Naive thymus-derived CD8-positive, alpha-beta T cell (primary cell): ENCODE measurements at regions not wholly inside any gene's neighbourhood (a gene's known extent, or its start where the extent isn't known, plus 50 kb on each side); places are given as distances from the start of the nearest gene placed in this dataset.
"Not testable (repeated sequence)": the region's sequence is repeated elsewhere in the genome, so short reads cannot be mapped to it uniquely, and the experiment has no call there.

Experiments used
- ATAC-seq, 2 donors: fragments of 150-1000 bp; cut with Tn5 transposase in 1 of 2; sonication (Bioruptor Pico), chemical (Tn5 transposase) in 1 of 2; 1 replicate in 1 of 2; 2 replicates in 1 of 2; pipeline ENCODE4 v1.10.0; 2021; ENCODE audit warnings: mild to moderate bottlenecking in 2 of 2, moderate library complexity in 2 of 2
- POLR2A ChIA-PET: fragments of 350-600 bp; sonication (Branson Sonifier 250); formaldehyde crosslinking; loops from one replicate; lab custom pipeline; 2021; ENCODE audit warnings: antibody characterized with exemption; lab: Charles Lee
- DNase-seq, 10 donors: peaks; one replicate each; pipeline versions ENCODE4 v3.0.0 to v3.0.0-alpha.2; 2020 to 2022
- H3K27ac Mint-ChIP-seq, 10 donors: one replicate each; pipeline ENCODE4 v1.8.0; 2020 to 2022; ENCODE audit warnings: mild to moderate bottlenecking in 10 of 10, mixed read lengths in 10 of 10, moderate library complexity in 4 of 10, inconsistent platforms in 1 of 10
- H3K27me3 Mint-ChIP-seq, 5 donors: one replicate each; pipeline ENCODE4 v1.8.0; 2021 to 2022; ENCODE audit warnings: mixed read lengths in 5 of 5
- H3K36me3 Mint-ChIP-seq, 3 donors: one replicate each; pipeline ENCODE4 v1.8.0; 2020 to 2022; ENCODE audit warnings: mixed read lengths in 3 of 3, mild to moderate bottlenecking in 2 of 3, inconsistent platforms in 1 of 3
- H3K4me1 Mint-ChIP-seq, 4 donors: one replicate each; pipeline ENCODE4 v1.8.0; 2021 to 2022; ENCODE audit warnings: mixed read lengths in 4 of 4
- H3K4me3 Mint-ChIP-seq, 10 donors: one replicate each; pipeline ENCODE4 v1.8.0; 2020 to 2022; ENCODE audit warnings: mild to moderate bottlenecking in 10 of 10, mixed read lengths in 10 of 10, moderate library complexity in 6 of 10, inconsistent platforms in 1 of 10
- H3K9me3 Mint-ChIP-seq, 9 donors: one replicate each; pipeline ENCODE4 v1.8.0; 2020 to 2022; ENCODE audit warnings: mixed read lengths in 9 of 9, mild to moderate bottlenecking in 3 of 9, inconsistent platforms in 1 of 9, moderate library complexity in 1 of 9

DNA sequence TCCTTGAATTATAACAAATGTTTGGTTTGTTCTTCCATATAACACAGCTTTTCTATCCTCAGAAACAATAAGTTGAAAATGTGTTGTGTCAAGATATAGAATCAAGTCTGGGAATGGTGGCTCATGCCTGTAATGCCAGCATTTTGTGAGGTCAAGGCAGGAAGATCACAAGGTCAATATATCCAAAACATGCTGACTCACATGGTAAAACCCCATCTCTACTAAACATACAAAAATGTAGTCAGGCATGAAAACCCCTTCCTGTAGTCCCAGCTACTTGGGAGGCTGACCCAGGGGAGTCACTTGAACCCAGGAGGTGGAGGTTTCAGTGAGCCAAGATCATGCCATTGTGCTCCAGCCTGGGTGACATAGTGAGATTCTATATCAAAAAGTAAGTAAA is 934.2 kb upstream of the AMELY start:
- Mint-ChIP-seq H3K4me3 (no peak overlapping the region), H3K9me3 (no peaks in the 10 kb centered on the region), H3K27me3 (peaks cover 5 to 24% (median 11%) of the 10 kb centered on the region in 5 donors), H3K27ac (no peak overlapping the region), H3K4me1 (no peaks in the 10 kb centered on the region), H3K36me3 (no peaks in the 10 kb centered on the region)
- POLR2A ChIA-PET = no interaction called here
- ATAC-seq = no peak
- no peak for DNase-seq

DNA sequence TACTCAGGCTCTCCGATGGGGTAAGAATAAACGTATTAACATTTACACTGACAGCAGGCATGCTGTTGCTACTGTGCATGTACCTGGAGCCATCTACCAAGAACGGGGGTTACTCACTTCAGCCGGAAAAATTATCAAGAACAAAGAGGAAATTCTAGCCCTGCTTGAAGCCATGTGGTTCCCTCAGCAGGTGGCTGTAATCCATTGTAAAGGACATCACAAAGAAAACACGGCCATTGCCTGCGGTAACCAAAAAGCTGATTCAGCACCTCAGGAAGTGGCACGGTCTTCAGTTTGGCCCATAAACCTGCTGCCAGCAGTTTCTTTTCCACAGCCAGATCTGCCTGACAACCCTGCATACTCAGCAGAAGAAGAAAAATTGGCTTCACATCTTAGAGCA is 925.5 kb upstream of the AMELY start:
- Mint-ChIP-seq H3K9me3 (no peaks in the 10 kb centered on the region), H3K4me3 (no peak overlapping the region), H3K27me3 (peaks cover 4 to 18% (median 8%) of the 10 kb centered on the region in 5 donors), H3K27ac (no peak overlapping the region), H3K4me1 (peaks cover 0 to 2% (median 0%) of the 10 kb centered on the region in 4 donors), H3K36me3 (no peaks in the 10 kb centered on the region)
- no peak for ATAC-seq
- no peak for DNase-seq
- POLR2A ChIA-PET = no interaction called here

DNA sequence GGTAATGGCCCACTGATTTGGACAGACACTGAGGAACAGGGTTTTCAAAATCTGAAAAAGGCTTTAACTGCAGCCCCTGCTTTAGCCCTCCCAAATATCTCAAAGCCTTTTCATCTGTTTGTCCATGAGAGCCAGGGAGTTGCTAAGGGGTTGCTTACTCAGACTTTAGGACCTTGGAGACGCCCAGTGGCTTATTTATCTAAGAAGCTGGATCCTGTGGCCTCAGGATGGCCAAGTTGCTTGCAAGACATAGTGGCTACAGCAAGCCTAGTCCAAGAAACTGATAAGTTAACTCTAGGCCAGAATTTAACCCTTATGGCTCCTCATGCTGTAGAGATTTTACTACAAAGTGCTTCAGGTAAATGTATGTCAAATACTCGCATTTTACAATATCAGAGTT is 924.8 kb upstream of the AMELY start:
- Mint-ChIP-seq H3K4me1 (peaks cover 0 to 2% (median 0%) of the 10 kb centered on the region in 4 donors), H3K4me3 (no peak overlapping the region), H3K27ac (no peak overlapping the region), H3K27me3 (peaks cover 2 to 12% (median 3%) of the 10 kb centered on the region in 5 donors), H3K36me3 (no peaks in the 10 kb centered on the region), H3K9me3 (no peaks in the 10 kb centered on the region)
- no peak for DNase-seq
- ATAC-seq = no peak
- POLR2A ChIA-PET = no interaction called here

DNA sequence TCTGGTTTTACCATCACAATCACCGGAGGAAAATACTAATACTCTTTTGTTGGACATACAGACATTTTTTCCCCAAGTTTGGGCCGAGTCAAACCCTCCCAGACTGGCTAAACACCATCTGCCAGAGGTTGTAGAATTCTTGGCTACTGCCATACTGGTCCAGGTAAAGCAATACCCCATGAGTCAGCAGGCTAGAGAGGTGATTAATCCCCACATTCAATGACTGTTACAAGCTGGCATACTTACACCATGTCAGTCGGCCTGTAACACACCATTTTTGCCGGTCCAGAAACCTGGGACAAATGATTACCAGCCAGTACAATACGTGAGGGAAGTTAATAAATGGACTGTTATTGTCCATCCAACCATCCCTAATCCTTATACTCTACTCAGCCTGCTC is 923.9 kb upstream of the AMELY start:
- ATAC-seq (no peak), DNase-seq (no peak)
- POLR2A ChIA-PET = no interaction called here
- peaks cover 0 to 10% (median 2%) of the 10 kb centered on the region in 5 donors for H3K27me3 Mint-ChIP-seq
- H3K36me3 Mint-ChIP-seq = no peaks in the 10 kb centered on the region
- no peak overlapping the region for H3K4me3 Mint-ChIP-seq
- no peak overlapping the region for H3K27ac Mint-ChIP-seq
- H3K9me3 Mint-ChIP-seq = no peaks in the 10 kb centered on the region
- peaks cover 0 to 2% (median 0%) of the 10 kb centered on the region in 4 donors for H3K4me1 Mint-ChIP-seq

DNA sequence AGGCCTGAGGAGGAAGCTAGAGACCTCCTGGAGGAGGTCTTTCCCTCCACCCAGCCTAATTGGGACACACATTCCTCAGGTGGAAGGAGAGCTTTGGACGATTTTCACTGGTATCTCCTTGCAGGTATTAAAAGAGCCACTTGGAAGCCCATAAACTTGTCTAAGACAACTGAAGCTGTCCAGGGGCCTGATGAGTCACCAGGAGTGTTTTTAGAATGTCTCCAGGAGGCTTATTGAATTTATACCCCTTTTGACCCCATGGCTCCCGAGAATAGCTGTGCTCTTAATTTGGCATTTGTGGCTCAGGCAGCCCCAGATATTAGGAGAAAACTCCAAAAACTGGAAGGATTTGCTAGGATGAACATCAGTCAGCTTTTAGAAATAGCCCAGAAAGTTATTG is 922.7 kb upstream of the AMELY start:
- Mint-ChIP-seq H3K27ac (no peak overlapping the region), H3K4me3 (no peak overlapping the region), H3K36me3 (no peaks in the 10 kb centered on the region), H3K9me3 (no peaks in the 10 kb centered on the region), H3K27me3 (peaks cover 0 to 7% (median 2%) of the 10 kb centered on the region in 5 donors), H3K4me1 (peaks cover 0 to 2% (median 0%) of the 10 kb centered on the region in 4 donors)
- DNase-seq = no peak
- POLR2A ChIA-PET = no interaction called here
- no peak for ATAC-seq

DNA sequence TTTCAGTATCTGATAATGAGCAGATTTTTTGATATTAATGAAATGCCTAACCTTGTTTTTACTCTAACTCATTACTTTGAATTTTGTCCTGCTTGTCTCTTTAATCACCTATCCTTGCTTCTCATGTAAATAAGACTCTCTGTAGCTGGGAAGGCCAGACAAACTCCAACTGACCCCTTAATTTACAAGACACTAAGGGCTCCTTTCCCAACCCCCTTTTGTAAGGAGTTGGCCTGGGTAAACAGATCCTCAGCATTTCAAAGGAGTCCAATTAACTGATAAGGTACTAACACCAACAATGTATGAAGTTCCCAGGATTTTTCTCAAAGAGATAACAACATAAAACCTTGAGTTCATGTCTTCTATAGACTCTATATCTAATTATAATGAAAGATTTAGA is 919.3 kb upstream of the AMELY start:
- H3K27ac Mint-ChIP-seq, H3K4me3 Mint-ChIP-seq, DNase-seq, H3K27me3 Mint-ChIP-seq, POLR2A ChIA-PET, H3K9me3 Mint-ChIP-seq, ATAC-seq, H3K4me1 Mint-ChIP-seq, H3K36me3 Mint-ChIP-seq: not testable (repeated sequence)

DNA sequence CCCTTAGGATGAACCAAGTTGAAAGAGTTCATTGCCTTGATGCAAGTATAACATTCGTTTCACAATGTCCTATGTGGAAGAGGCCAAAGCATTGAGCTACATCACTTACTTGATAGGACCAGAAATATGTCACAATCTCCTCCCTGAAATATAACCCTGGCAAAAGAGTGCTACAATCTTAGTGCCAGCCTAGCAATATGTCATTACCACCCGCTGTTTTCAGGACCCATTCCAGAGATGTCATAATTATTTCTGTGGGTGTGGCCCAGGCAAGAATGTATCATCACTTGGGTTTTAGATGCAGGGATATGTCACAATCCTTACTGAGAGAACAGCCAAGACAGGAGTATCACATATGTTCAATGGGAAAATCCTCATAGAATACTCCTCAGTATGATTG is 915.0 kb upstream of the AMELY start:
- no peak for DNase-seq
- Mint-ChIP-seq H3K27ac (no peak overlapping the region), H3K27me3 (no peaks in the 10 kb centered on the region), H3K9me3 (peaks cover 0 to 2% (median 0%) of the 10 kb centered on the region in 9 donors), H3K4me1 (no peaks in the 10 kb centered on the region), H3K4me3 (no peak overlapping the region), H3K36me3 (no peaks in the 10 kb centered on the region)
- no peak for ATAC-seq
- POLR2A ChIA-PET = no interaction called here

DNA sequence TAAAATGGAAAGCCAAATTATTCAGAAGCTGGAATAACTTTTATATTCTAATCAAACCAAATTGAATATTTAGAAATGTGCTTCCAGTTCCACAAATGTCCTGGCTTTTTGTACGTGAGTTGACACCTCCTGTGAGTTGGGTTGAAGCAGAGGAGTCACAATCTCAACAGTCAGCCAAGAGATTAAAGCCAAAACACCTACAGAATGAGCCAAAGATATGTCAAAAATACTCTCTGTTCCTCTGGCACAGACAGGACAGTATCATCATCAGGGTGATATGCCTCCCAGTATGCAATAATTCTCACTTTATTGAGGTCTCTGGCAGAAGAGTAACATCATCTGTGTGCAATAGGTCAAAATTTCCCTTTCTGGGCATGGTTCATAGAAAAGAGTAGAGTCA is 914.3 kb upstream of the AMELY start:
- Mint-ChIP-seq H3K27ac (no peak overlapping the region), H3K9me3 (peaks cover 0 to 2% (median 0%) of the 10 kb centered on the region in 9 donors), H3K4me3 (no peak overlapping the region), H3K4me1 (no peaks in the 10 kb centered on the region), H3K27me3 (no peaks in the 10 kb centered on the region), H3K36me3 (no peaks in the 10 kb centered on the region)
- POLR2A ChIA-PET = no interaction called here
- no peak for DNase-seq
- no peak for ATAC-seq

DNA sequence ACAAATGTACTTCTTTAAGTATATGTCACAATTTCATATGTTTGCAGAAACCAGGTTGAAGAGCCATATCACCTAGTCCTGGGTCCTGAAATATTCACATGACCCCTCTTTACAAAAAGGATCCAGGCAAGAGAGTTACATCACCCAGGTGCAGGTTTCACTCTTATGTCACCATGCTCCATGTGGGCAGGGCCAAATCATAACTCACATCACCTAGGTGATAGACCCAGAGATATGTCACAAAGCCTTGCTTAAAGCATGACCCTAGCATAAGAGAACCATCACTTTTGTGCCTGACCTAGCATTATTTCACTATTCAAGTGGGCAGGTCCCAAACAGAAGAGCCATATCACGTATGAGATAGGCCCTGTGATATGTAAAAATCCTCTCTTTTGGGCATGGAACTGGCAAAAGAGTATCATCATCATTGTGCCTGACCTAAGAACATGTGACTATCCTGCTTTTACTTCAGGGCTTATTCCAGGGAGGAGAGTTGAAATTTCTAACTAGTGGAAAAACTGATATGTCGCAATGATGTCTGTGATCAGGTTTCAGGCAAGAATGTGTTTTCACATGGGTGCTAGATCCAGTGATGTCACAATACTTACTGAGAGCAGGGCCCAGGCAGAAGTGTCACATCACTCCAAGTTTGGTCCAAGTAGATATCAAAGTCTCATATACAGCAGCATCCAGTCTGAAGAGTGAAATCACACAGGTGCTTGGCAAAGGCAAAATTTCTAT is 909.9 kb upstream of the AMELY start:
- no peak for DNase-seq
- Mint-ChIP-seq H3K4me3 (no peak overlapping the region), H3K27me3 (no peaks in the 10 kb centered on the region), H3K4me1 (no peaks in the 10 kb centered on the region), H3K27ac (no peak overlapping the region), H3K9me3 (peaks cover 0 to 2% (median 0%) of the 10 kb centered on the region in 9 donors), H3K36me3 (no peaks in the 10 kb centered on the region)
- no peak for ATAC-seq
- POLR2A ChIA-PET = no interaction called here

DNA sequence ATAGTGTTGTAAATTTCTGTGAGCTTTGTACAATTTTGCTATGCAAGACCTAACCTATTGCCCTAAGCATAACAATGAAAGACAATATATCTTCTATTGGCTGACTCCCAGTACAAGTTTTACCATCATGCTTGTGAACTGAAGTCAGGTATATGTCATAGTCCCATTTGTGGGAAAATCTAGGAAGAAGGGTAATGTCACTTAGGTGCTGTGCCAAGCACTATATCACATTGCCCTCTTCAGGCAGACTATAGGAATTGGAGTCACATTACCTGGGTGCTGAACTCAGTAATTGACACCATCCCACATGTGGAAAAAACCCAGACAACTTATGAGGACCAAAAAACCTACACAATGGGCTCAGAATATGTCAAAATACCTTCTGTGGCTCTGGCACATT is 907.4 kb upstream of the AMELY start:
- no peak for ATAC-seq
- no peak overlapping the region for H3K4me3 Mint-ChIP-seq
- no peaks in the 10 kb centered on the region for H3K4me1 Mint-ChIP-seq
- no peaks in the 10 kb centered on the region for H3K27me3 Mint-ChIP-seq
- POLR2A ChIA-PET = no interaction called here
- H3K27ac Mint-ChIP-seq = no peak overlapping the region
- no peak for DNase-seq
- H3K9me3 Mint-ChIP-seq = peaks cover 0 to 2% (median 0%) of the 10 kb centered on the region in 9 donors
- H3K36me3 Mint-ChIP-seq = no peaks in the 10 kb centered on the region

DNA sequence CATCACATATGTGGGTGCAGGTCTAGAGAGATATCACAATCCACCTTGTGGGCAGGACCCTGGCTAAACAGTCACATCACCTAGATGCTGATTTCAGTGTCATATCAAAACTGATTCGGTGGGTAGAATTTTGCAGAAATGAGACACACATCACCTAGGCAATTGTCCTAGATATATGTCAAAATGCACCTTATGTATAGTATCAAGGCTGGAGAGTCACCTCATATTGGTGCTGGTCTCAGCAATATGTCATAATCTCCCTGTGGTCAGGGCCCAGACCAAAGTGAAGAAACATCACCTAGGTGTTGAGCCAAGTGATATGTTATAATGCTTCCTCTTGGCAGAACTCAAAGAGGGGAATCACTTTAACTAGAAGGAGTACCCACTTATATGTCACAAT is 905.0 kb upstream of the AMELY start:
- no peaks in the 10 kb centered on the region for H3K4me1 Mint-ChIP-seq
- no peaks in the 10 kb centered on the region for H3K36me3 Mint-ChIP-seq
- H3K27ac Mint-ChIP-seq = no peak overlapping the region
- no peaks in the 10 kb centered on the region for H3K9me3 Mint-ChIP-seq
- POLR2A ChIA-PET = no interaction called here
- DNase-seq (no peak), ATAC-seq (no peak)
- H3K4me3 Mint-ChIP-seq = no peak overlapping the region
- no peaks in the 10 kb centered on the region for H3K27me3 Mint-ChIP-seq

DNA sequence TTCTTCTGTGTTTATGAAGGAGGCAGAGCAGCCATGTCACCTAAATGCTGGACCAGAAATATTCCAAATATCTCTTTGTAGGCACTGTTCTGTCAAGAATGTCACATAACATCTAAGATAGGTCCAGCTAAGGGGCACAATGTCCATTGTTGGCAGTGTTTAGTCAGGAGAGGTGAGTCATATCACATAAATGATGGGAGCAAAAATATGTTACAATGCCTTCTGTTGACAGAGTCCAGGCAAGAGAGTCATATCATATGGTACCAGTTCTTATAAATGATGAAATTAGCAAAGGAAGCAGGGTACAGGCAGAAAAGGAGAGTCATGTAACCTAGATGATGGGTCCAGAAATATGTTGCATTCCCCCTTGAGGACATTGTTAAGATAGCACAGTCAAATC is 904.4 kb upstream of the AMELY start:
- H3K4me1 Mint-ChIP-seq = no peaks in the 10 kb centered on the region
- POLR2A ChIA-PET = no interaction called here
- no peak for DNase-seq
- H3K4me3 Mint-ChIP-seq = no peak overlapping the region
- no peaks in the 10 kb centered on the region for H3K9me3 Mint-ChIP-seq
- no peaks in the 10 kb centered on the region for H3K27me3 Mint-ChIP-seq
- no peaks in the 10 kb centered on the region for H3K36me3 Mint-ChIP-seq
- ATAC-seq = no peak
- no peak overlapping the region for H3K27ac Mint-ChIP-seq

DNA sequence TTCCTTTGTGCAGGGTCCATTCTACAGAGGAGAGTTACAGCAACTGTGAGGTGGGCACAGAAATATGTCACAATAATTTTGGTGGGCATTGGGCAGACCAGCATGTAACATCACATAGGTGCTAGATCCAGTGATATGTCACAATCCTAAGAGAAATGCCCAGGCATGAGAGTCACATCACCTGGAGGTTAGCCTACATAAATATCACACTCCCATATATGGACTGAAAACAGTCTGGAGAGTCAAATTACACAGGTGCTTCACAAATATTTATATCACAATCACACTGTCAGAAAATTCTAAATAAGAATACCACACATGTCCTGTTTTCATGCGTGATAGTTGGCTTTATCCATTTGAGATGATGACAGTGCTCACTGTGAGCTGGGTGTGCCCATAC is 903.7 kb upstream of the AMELY start:
- Mint-ChIP-seq H3K9me3 (no peaks in the 10 kb centered on the region), H3K4me3 (no peak overlapping the region), H3K4me1 (no peaks in the 10 kb centered on the region), H3K36me3 (no peaks in the 10 kb centered on the region), H3K27ac (no peak overlapping the region), H3K27me3 (no peaks in the 10 kb centered on the region)
- no peak for ATAC-seq
- POLR2A ChIA-PET = no interaction called here
- DNase-seq = no peak

DNA sequence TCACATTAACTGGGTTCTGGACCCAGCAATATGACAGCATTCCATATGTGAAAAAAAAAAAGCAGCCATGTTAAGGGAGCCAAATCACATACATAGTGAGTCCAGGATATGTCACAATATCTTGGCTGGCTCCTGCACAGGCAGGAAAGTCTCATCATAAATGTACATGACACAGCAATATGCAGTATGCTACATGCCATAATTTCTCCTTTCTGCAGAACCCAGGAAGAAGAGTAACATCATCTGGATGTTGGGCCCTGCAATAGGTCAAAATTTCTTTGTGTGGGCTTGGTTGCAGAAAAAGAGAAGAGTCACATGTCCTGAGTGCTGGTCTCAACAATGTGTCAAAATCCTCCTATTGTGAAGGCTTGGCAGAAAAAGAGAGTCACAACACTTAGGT is 902.8 kb upstream of the AMELY start:
- no peaks in the 10 kb centered on the region for H3K4me1 Mint-ChIP-seq
- no peaks in the 10 kb centered on the region for H3K27me3 Mint-ChIP-seq
- H3K4me3 Mint-ChIP-seq = no peak overlapping the region
- ATAC-seq (no peak), DNase-seq (no peak)
- H3K9me3 Mint-ChIP-seq = no peaks in the 10 kb centered on the region
- H3K27ac Mint-ChIP-seq = peak overlapping the region in 1 of 10 donors; percentile 9
- no peaks in the 10 kb centered on the region for H3K36me3 Mint-ChIP-seq
- POLR2A ChIA-PET = no interaction called here
